Hepatocyte (in vitro differentiated cells): ENCODE measurements at regions not wholly inside any gene's neighbourhood (a gene's known extent, or its start where the extent isn't known, plus 50 kb on each side); places are given as distances from the start of the nearest gene placed in this dataset.

Experiments
- DNase-seq: peaks from one replicate; pipeline ENCODE4 v3.0.0-alpha.2; 2016; ENCODE audit warnings: low spot score
- H2AFZ ChIP-seq: fragments of 200-600 bp; sonication (generic); 2 replicates; pipeline ENCODE4 v1.6.0; 2016; ENCODE audit warnings: antibody characterized with exemption, mild to moderate bottlenecking
- H3K27ac ChIP-seq: fragments of 200-600 bp; sonication (generic); 2 replicates; pipeline ENCODE4 v1.5.1; 2016; ENCODE audit warnings: mild to moderate bottlenecking
- H3K27me3 ChIP-seq: fragments of 200-600 bp; sonication (generic); 2 replicates; pipeline ENCODE4 v1.6.1; 2016
- H3K36me3 ChIP-seq: fragments of 200-600 bp; sonication (generic); replicated peaks from 2 replicates; pipeline ENCODE4 v1.5.1; 2016; ENCODE audit warnings: low read depth; ENCODE audit not compliant: insufficient read depth
- H3K4me1 ChIP-seq: fragments of 200-600 bp; sonication (generic); 2 replicates; pipeline ENCODE4 v1.5.1; 2016; ENCODE audit warnings: mild to moderate bottlenecking, moderate library complexity; ENCODE audit not compliant: insufficient read depth
- H3K4me2 ChIP-seq: fragments of 200-600 bp; sonication (generic); 2 replicates; pipeline ENCODE4 v1.6.0; 2016
- H3K4me3 ChIP-seq: fragments of 200-600 bp; sonication (generic); 2 replicates; pipeline ENCODE4 v1.5.1; 2016; ENCODE audit warnings: mild to moderate bottlenecking
- H3K79me2 ChIP-seq: fragments of 200-600 bp; sonication (generic); 2 replicates; pipeline ENCODE4 v1.6.0; 2017; ENCODE audit warnings: mild to moderate bottlenecking
- H3K9me2 ChIP-seq: fragments of 200-600 bp; sonication (generic); replicated peaks from 2 replicates; pipeline ENCODE4 v1.6.0; 2017; ENCODE audit warnings: mild to moderate bottlenecking; ENCODE audit not compliant: insufficient read depth
- H3K9me3 ChIP-seq: fragments of 200-600 bp; sonication (generic); 2 replicates; pipeline ENCODE4 v1.5.1; 2016; ENCODE audit warnings: low read depth, mild to moderate bottlenecking
- H4K20me1 ChIP-seq: fragments of 200-600 bp; sonication (generic); 2 replicates; pipeline ENCODE4 v1.6.0; 2016; ENCODE audit warnings: mild to moderate bottlenecking; ENCODE audit not compliant: insufficient read depth, poor library complexity, severe bottlenecking
- EZH2 ChIP-seq: fragments of 200-600 bp; sonication (generic); IDR thresholded peaks from 2 replicates; pipeline ENCODE4 v1.6.1; 2016; ENCODE audit warnings: antibody characterized with exemption, mild to moderate bottlenecking, borderline replicate concordance
- EZH2phosphoT487 ChIP-seq: fragments of 200-600 bp; sonication (generic); IDR thresholded peaks from one replicate; pipeline ENCODE4 v1.6.1; 2018; ENCODE audit warnings: antibody characterized with exemption, mild to moderate bottlenecking, low read depth, moderate library complexity; ENCODE audit not compliant: unreplicated experiment, severe bottlenecking
- WGBS: methylation state at CpG from one replicate; pipeline ENCODE4 v1.1.6; 2016; ENCODE audit warnings: low lambda C conversion rate; ENCODE audit errors: missing lambda C conversion rate; 5-methylcytosine and 5-hydroxymethylcytosine counted together
- TF ChIP-seq, protein P1 (sequence below): fragments of 200-600 bp; sonication (generic); IDR thresholded peaks from 2 replicates; pipeline ENCODE4 v1.5.1; 2016; ENCODE audit warnings: antibody characterized with exemption, mild to moderate bottlenecking; ENCODE audit not compliant: poor library complexity

DNA sequence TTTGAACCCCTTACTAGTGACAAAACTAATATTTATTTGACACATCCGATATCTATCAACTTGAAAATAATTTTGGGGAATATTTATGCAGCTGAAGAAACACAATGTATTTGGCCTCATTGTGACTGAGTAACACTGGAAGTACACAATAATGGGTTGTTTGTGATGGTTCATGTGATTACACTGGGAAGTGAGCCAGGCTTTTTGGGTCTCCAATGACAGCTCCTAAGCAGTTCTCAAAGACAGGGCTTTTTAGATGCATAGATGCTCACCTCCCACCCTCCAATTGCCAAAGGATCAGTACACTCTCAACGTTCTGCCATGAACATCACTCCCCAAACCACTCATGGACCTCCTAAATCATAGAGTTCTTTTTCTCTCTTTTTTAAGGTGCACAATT is 170.0 kb downstream of the SLC24A2 start:
- Histone ChIP-seq H3K4me3 (no peak overlapping the region), H3K9me2 (no peaks in the 10 kb centered on the region), H3K27me3 (peaks cover 3% of the 10 kb centered on the region), H3K4me2 (no peak overlapping the region), H3K9me3 (no peaks in the 10 kb centered on the region), H3K4me1 (no peaks in the 10 kb centered on the region), H4K20me1 (no peaks in the 10 kb centered on the region), H2AFZ (no peak overlapping the region), H3K79me2 (no peaks in the 10 kb centered on the region), H3K36me3 (no peaks in the 10 kb centered on the region), H3K27ac (no peak overlapping the region)
- no peak for DNase-seq
- TF ChIP-seq EZH2 (no peak), EZH2phosphoT487 (no peak)
- TF ChIP-seq, protein P1, sequence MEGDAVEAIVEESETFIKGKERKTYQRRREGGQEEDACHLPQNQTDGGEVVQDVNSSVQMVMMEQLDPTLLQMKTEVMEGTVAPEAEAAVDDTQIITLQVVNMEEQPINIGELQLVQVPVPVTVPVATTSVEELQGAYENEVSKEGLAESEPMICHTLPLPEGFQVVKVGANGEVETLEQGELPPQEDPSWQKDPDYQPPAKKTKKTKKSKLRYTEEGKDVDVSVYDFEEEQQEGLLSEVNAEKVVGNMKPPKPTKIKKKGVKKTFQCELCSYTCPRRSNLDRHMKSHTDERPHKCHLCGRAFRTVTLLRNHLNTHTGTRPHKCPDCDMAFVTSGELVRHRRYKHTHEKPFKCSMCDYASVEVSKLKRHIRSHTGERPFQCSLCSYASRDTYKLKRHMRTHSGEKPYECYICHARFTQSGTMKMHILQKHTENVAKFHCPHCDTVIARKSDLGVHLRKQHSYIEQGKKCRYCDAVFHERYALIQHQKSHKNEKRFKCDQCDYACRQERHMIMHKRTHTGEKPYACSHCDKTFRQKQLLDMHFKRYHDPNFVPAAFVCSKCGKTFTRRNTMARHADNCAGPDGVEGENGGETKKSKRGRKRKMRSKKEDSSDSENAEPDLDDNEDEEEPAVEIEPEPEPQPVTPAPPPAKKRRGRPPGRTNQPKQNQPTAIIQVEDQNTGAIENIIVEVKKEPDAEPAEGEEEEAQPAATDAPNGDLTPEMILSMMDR: no peak
- WGBS: 86% methylated on average over 2 of the region's 2 CpGs

DNA sequence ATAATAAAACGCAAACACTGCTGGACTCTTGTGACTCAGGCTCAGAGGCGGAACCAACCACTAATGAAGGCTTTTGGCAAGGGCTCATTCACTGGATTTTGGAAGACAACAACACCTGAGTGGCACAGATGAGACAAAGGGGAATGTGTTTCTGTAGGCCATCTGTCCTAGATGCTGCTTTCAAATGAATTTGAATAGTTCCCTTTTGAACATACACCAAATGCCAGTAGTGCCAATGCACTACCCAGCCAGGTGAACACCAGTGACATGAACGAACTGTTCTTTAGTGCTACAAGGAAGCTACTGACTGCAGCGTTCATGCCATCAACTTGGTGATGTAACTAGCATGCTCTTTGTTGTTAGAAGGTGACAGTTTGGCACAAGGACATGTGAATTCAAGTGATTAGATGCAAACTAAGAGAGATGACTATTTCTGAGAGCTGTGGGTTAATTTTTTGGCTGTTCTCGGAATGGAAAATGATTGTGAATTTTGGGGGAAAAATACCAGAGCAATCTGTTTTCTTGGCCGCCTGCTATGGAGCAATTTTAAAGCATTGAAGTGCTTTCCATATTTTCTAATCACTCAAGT is 173.7 kb downstream of the SLC24A2 start:
- WGBS: 91% methylated on average over 6 of the region's 6 CpGs
- no peak overlapping the region for H3K27ac ChIP-seq
- H3K4me2 ChIP-seq: no peak overlapping the region
- no peak overlapping the region for H3K4me3 ChIP-seq
- H3K4me1 ChIP-seq: no peaks in the 10 kb centered on the region
- H3K9me2 ChIP-seq: no peaks in the 10 kb centered on the region
- no peaks in the 10 kb centered on the region for H3K9me3 ChIP-seq
- no peak for DNase-seq
- no peaks in the 10 kb centered on the region for H4K20me1 ChIP-seq
- TF ChIP-seq EZH2 (no peak), EZH2phosphoT487 (no peak)
- TF ChIP-seq, protein P1: no peak
- H3K27me3 ChIP-seq: peaks cover 3% of the 10 kb centered on the region
- no peaks in the 10 kb centered on the region for H3K36me3 ChIP-seq
- no peaks in the 10 kb centered on the region for H3K79me2 ChIP-seq
- no peak overlapping the region for H2AFZ ChIP-seq

DNA sequence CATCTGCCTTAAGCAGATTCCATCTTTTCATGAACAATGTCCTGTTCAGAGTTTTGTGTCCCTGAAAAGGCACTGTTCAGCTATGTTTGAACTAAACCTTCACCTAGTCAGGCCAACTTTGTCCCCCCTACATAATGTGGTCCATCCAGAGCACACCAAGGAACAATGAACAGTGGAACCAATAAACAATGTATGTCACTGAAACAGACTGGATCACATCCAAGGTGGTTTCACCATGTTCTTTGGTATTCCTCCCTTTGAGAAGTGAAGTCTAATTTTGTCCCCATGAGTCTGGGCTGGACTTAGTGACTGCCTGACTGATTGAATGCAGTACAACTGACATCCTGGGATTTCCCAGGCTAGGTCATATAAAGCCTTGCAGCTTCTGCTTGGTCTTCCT is 174.5 kb downstream of the SLC24A2 start:
- DNase-seq: no peak
- no peaks in the 10 kb centered on the region for H3K36me3 ChIP-seq
- H3K79me2 ChIP-seq: no peaks in the 10 kb centered on the region
- H4K20me1 ChIP-seq: no peaks in the 10 kb centered on the region
- no peaks in the 10 kb centered on the region for H3K27me3 ChIP-seq
- no peak overlapping the region for H3K4me2 ChIP-seq
- no peak overlapping the region for H2AFZ ChIP-seq
- H3K4me3 ChIP-seq: no peak overlapping the region
- H3K27ac ChIP-seq: no peak overlapping the region
- no peaks in the 10 kb centered on the region for H3K9me3 ChIP-seq
- H3K4me1 ChIP-seq: no peaks in the 10 kb centered on the region
- TF ChIP-seq EZH2: no peak
- TF ChIP-seq, protein P1: no peak
- TF ChIP-seq EZH2phosphoT487: no peak
- H3K9me2 ChIP-seq: no peaks in the 10 kb centered on the region

DNA sequence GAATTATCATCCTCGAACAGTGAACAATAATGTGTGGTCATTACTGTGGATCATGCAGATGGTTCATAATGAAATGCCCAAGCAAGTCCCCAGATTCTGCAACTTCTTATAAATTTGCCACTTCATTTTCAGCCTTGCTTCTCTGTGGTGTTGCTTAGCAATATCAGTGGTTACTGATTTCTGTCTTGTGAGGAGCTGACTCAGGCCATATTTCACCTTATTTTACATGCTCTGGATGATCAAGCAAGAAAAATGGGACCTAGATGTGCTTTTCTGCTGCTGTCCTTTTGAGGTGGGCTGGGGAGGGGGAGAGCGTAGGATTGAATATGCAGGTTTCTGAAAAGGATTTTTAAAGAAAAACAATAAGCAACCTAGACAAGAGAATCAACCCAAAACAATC is 188.3 kb downstream of the SLC24A2 start:
- Histone ChIP-seq H4K20me1 (no peaks in the 10 kb centered on the region), H3K9me2 (no peaks in the 10 kb centered on the region), H3K27ac (no peak overlapping the region), H3K4me2 (no peak overlapping the region), H3K79me2 (no peaks in the 10 kb centered on the region), H3K4me1 (no peaks in the 10 kb centered on the region), H3K4me3 (no peak overlapping the region), H3K36me3 (no peaks in the 10 kb centered on the region), H2AFZ (no peak overlapping the region), H3K9me3 (no peaks in the 10 kb centered on the region), H3K27me3 (no peaks in the 10 kb centered on the region)
- WGBS: 89% methylated on average over 2 of the region's 2 CpGs
- TF ChIP-seq EZH2 (no peak), EZH2phosphoT487 (no peak)
- no peak for DNase-seq
